DND-41 (cell line): ENCODE measurements at regions not wholly inside any gene's neighbourhood (a gene's known extent, or its start where the extent isn't known, plus 50 kb on each side); places are given as distances from the start of the nearest gene placed in this dataset.

Experiments
- EZH2 ChIP-seq: IDR thresholded peaks from 3 replicates; pipeline ENCODE4 v1.6.1; 2012; ENCODE audit warnings: borderline replicate concordance, low read depth, mild to moderate bottlenecking, moderate library complexity, low read length, inconsistent platforms; ENCODE audit not compliant: severe bottlenecking
- TF ChIP-seq, protein P1 (sequence below): IDR thresholded peaks from 2 replicates; pipeline ENCODE4 v1.5.1; 2012; ENCODE audit warnings: borderline replicate concordance, low read length, moderate library complexity, mild to moderate bottlenecking; ENCODE audit not compliant: poor library complexity, severe bottlenecking; ENCODE audit errors: extremely low read depth

DNA sequence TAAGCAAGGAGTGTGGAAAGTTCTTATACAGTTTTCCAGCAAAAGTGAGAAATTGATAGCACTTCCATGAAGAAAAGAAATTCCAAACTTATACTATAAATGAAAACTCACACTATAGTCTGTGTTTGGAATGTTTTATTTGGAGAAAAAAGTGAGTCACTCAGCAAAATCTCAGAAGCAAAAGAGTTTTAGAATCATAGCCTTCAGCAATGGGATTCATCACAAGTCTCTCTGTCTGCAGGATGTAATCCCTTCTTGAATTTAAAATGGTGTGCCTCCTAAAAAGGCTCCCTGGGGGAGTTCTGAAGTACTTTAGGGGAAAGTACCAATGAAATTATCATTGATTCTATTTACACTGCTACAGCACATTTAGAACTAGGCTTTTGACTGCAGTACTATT lies 756.4 kb downstream of the XPNPEP1 start:
- TF ChIP-seq, protein P1, sequence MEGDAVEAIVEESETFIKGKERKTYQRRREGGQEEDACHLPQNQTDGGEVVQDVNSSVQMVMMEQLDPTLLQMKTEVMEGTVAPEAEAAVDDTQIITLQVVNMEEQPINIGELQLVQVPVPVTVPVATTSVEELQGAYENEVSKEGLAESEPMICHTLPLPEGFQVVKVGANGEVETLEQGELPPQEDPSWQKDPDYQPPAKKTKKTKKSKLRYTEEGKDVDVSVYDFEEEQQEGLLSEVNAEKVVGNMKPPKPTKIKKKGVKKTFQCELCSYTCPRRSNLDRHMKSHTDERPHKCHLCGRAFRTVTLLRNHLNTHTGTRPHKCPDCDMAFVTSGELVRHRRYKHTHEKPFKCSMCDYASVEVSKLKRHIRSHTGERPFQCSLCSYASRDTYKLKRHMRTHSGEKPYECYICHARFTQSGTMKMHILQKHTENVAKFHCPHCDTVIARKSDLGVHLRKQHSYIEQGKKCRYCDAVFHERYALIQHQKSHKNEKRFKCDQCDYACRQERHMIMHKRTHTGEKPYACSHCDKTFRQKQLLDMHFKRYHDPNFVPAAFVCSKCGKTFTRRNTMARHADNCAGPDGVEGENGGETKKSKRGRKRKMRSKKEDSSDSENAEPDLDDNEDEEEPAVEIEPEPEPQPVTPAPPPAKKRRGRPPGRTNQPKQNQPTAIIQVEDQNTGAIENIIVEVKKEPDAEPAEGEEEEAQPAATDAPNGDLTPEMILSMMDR, result no peak
- no peak for TF ChIP-seq EZH2
